H9 (cell line): ENCODE measurements at regions not wholly inside any gene's neighbourhood (a gene's known extent, or its start where the extent isn't known, plus 50 kb on each side); places are given as distances from the start of the nearest gene placed in this dataset.

Experiments used
- DNase-seq: peaks from one replicate; pipeline ENCODE4 v3.0.0-alpha.2; 2017
- H2AFZ ChIP-seq: one replicate; pipeline ENCODE4 v1.6.1; 2013; ENCODE audit warnings: mild to moderate bottlenecking, low read length, control low read depth, moderate library complexity
- H2AK5ac ChIP-seq: 2 replicates; pipeline ENCODE4 v1.6.1; 2013; ENCODE audit warnings: low read length, control low read depth, mixed read lengths; ENCODE audit not compliant: insufficient read length
- H2BK120ac ChIP-seq: one replicate; pipeline ENCODE4 v1.6.1; 2013; ENCODE audit warnings: low read depth, mild to moderate bottlenecking, low read length, control low read depth, inconsistent platforms; ENCODE audit not compliant: poor library complexity, severe bottlenecking
- H2BK12ac ChIP-seq: 2 replicates; pipeline ENCODE4 v1.6.1; 2013; ENCODE audit warnings: low read length, control low read depth, mixed read lengths, low read depth; ENCODE audit not compliant: insufficient read length
- H2BK15ac ChIP-seq: 2 replicates; pipeline ENCODE4 v1.6.1; 2013; ENCODE audit warnings: low read depth, low read length, control low read depth
- H2BK20ac ChIP-seq: one replicate; pipeline ENCODE4 v1.6.1; 2013; ENCODE audit warnings: low read depth, mild to moderate bottlenecking, low read length, control low read depth, inconsistent platforms; ENCODE audit not compliant: poor library complexity, severe bottlenecking
- H2BK5ac ChIP-seq: 2 replicates; pipeline ENCODE4 v1.6.1; 2013; ENCODE audit warnings: low read length, control low read depth, mixed read lengths; ENCODE audit not compliant: insufficient read length
- H3K14ac ChIP-seq: 2 replicates; pipeline ENCODE4 v1.6.1; 2013; ENCODE audit warnings: low read length, control low read depth; ENCODE audit not compliant: insufficient read depth
- H3K18ac ChIP-seq: 2 replicates; pipeline ENCODE4 v1.6.1; 2013; ENCODE audit warnings: low read depth, mild to moderate bottlenecking, mixed read lengths, low read length, control low read depth; ENCODE audit not compliant: insufficient read length
- H3K23ac ChIP-seq: 2 replicates; pipeline ENCODE4 v1.6.1; 2013; ENCODE audit warnings: low read length, control low read depth, mixed read lengths, low read depth; ENCODE audit not compliant: insufficient read length
- H3K23me2 ChIP-seq: 2 replicates; pipeline ENCODE4 v1.6.1; 2013; ENCODE audit warnings: low read depth, mild to moderate bottlenecking, mixed read lengths, low read length, control low read depth; ENCODE audit not compliant: insufficient read length, poor library complexity, severe bottlenecking
- H3K27ac ChIP-seq: 2 replicates; pipeline ENCODE4 v1.5.1; 2013; ENCODE audit warnings: low read length, control low read depth, mixed read lengths, low read depth; ENCODE audit not compliant: insufficient read length
- H3K27me3 ChIP-seq: 2 replicates; pipeline ENCODE4 v1.6.1; 2013; ENCODE audit warnings: low read length, control low read depth, inconsistent platforms; ENCODE audit not compliant: insufficient read depth
- H3K4ac ChIP-seq: 2 replicates; pipeline ENCODE4 v1.6.1; 2013; ENCODE audit warnings: low read depth, mild to moderate bottlenecking, control low read depth, inconsistent platforms, low read length, moderate library complexity
- H3K4me1 ChIP-seq: 2 replicates; pipeline ENCODE4 v1.6.1; 2013; ENCODE audit warnings: low read length, control low read depth, inconsistent platforms; ENCODE audit not compliant: insufficient read depth
- H3K4me2 ChIP-seq: 2 replicates; pipeline ENCODE4 v1.6.1; 2013; ENCODE audit warnings: low read length, control low read depth, mixed read lengths; ENCODE audit not compliant: insufficient read length, insufficient read depth
- H3K56ac ChIP-seq: 2 replicates; pipeline ENCODE4 v1.6.1; 2013; ENCODE audit warnings: low read depth, mild to moderate bottlenecking, mixed read lengths, low read length, control low read depth; ENCODE audit not compliant: insufficient read length
- H3K79me1 ChIP-seq: 2 replicates; pipeline ENCODE4 v1.6.1; 2013; ENCODE audit warnings: low read depth, mild to moderate bottlenecking, moderate library complexity, low read length, control low read depth, inconsistent platforms; ENCODE audit not compliant: insufficient read depth, poor library complexity, severe bottlenecking
- H3K79me2 ChIP-seq: 2 replicates; pipeline ENCODE4 v1.6.1; 2013; ENCODE audit warnings: low read length, control low read depth, inconsistent platforms; ENCODE audit not compliant: insufficient read depth
- H3K9ac ChIP-seq: 2 replicates; pipeline ENCODE4 v1.6.1; 2013; ENCODE audit warnings: low read length, control low read depth, mixed read lengths; ENCODE audit not compliant: insufficient read length; ENCODE audit errors: extremely low read depth
- H3K9me3 ChIP-seq: one replicate; pipeline ENCODE4 v1.6.1; 2013; ENCODE audit warnings: low read depth, low read length, inconsistent platforms; ENCODE audit not compliant: control insufficient read depth
- H3T11ph ChIP-seq: one replicate; pipeline ENCODE4 v1.6.1; 2013; ENCODE audit warnings: mild to moderate bottlenecking, low read length, control low read depth, inconsistent platforms
- H4K20me1 ChIP-seq: one replicate; pipeline ENCODE4 v1.6.1; 2013; ENCODE audit not compliant: control insufficient read depth, insufficient read length, insufficient read depth
- H4K5ac ChIP-seq: 2 replicates; pipeline ENCODE4 v1.6.1; 2013; ENCODE audit warnings: low read depth, mild to moderate bottlenecking, mixed read lengths, low read length, control low read depth; ENCODE audit not compliant: insufficient read length
- H4K8ac ChIP-seq: replicated peaks from 2 replicates; pipeline ENCODE4 v1.6.1; 2013; ENCODE audit warnings: low read length, control low read depth, mixed read lengths, low read depth; ENCODE audit not compliant: insufficient read length
- H4K91ac ChIP-seq: 2 replicates; pipeline ENCODE4 v1.6.1; 2013; ENCODE audit warnings: low read depth, mild to moderate bottlenecking, moderate library complexity, mixed read lengths, low read length, control low read depth; ENCODE audit not compliant: insufficient read length
- H3K27ac Mint-ChIP-seq, 3 experiments: 2 replicates in 2 of 3; 3 replicates in 1 of 3; pipeline ENCODE4 v1.8.0; 2020 to 2021; ENCODE audit warnings: mixed read lengths in 3 of 3, mild to moderate bottlenecking in 1 of 3, moderate library complexity in 1 of 3
- H3K27me3 Mint-ChIP-seq: 2 replicates; pipeline ENCODE4 v1.8.0; 2021; ENCODE audit warnings: low read depth, mild to moderate bottlenecking, moderate library complexity, mixed read lengths
- H3K36me3 Mint-ChIP-seq, 3 experiments: 2 replicates in 2 of 3; 3 replicates in 1 of 3; pipeline ENCODE4 v1.8.0; 2020 to 2021; ENCODE audit warnings: low read depth in 3 of 3, mixed read lengths in 3 of 3; ENCODE audit not compliant: insufficient read depth in 1 of 3
- H3K4me1 Mint-ChIP-seq, 2 experiments: 2 replicates each; pipeline ENCODE4 v1.8.0; 2020; ENCODE audit warnings: mixed read lengths in 2 of 2
- H3K4me3 Mint-ChIP-seq, 2 experiments: 2 replicates in 1 of 2; 3 replicates in 1 of 2; pipeline ENCODE4 v1.8.0; 2020 to 2021; ENCODE audit warnings: mild to moderate bottlenecking in 2 of 2, mixed read lengths in 2 of 2, moderate library complexity in 1 of 2
- H3K9me3 Mint-ChIP-seq, 2 experiments: 2 replicates in 1 of 2; 3 replicates in 1 of 2; pipeline ENCODE4 v1.8.0; 2020; ENCODE audit warnings: mild to moderate bottlenecking in 2 of 2, mixed read lengths in 2 of 2, moderate library complexity in 1 of 2
- WGBS: extraction: QIAGEN DNeasy Blood & Tissue Kit; methylation state at CpG from one replicate; pipeline ENCODE4 v1.1.7; 2013; ENCODE audit warnings: missing lambda C conversion rate, low lambda C conversion rate, mixed read lengths; ENCODE audit not compliant: insufficient read length; ENCODE audit errors: extremely low coverage; 5-methylcytosine and 5-hydroxymethylcytosine counted together
- TF ChIP-seq, protein P1 (sequence below): fragments of 200-600 bp; sonication (generic); conservative IDR thresholded peaks from 3 replicates; pipeline ENCODE4 v1.8.0; 2021; ENCODE audit warnings: antibody characterized with exemption, mild to moderate bottlenecking

DNA sequence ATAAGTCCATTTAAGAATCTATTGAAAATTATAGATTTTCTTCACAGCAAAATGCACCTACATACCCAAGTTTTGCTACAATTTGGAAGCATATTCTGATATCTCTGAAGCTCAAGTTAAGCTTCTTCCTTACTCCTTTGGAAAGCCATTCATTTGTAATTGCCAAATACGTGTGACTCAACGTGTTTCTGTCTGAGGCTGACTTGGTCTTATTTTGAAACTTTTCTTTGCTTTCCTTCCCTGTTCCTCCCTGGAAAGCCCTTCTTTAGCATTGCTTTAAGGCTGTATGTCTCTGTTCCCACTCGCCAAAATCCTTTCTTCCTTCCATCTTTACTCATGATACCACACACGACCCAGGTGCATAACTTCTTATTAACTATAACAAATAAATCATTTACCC is 232.0 kb downstream of the ZBBX start:
- TF ChIP-seq, protein P1, sequence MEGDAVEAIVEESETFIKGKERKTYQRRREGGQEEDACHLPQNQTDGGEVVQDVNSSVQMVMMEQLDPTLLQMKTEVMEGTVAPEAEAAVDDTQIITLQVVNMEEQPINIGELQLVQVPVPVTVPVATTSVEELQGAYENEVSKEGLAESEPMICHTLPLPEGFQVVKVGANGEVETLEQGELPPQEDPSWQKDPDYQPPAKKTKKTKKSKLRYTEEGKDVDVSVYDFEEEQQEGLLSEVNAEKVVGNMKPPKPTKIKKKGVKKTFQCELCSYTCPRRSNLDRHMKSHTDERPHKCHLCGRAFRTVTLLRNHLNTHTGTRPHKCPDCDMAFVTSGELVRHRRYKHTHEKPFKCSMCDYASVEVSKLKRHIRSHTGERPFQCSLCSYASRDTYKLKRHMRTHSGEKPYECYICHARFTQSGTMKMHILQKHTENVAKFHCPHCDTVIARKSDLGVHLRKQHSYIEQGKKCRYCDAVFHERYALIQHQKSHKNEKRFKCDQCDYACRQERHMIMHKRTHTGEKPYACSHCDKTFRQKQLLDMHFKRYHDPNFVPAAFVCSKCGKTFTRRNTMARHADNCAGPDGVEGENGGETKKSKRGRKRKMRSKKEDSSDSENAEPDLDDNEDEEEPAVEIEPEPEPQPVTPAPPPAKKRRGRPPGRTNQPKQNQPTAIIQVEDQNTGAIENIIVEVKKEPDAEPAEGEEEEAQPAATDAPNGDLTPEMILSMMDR: no peak
- no peak overlapping the region for H3K9ac ChIP-seq
- no peak overlapping the region for H2BK12ac ChIP-seq
- Mint-ChIP-seq H3K27me3 (no peaks in the 10 kb centered on the region), H3K4me3 (no peak overlapping the region), H3K9me3 (no peaks in the 10 kb centered on the region), H3K4me1 (peaks cover 0 to 4% of the 10 kb centered on the region in 2 experiments; a peak in 3 of 4 replicates), H3K27ac (peak overlapping the region in 1 of 3 experiments; percentile 33; a peak in 1 of 7 replicates), H3K36me3 (no peaks in the 10 kb centered on the region)
- H2AFZ ChIP-seq: no peak overlapping the region
- H3T11ph ChIP-seq: no peak overlapping the region
- H4K5ac ChIP-seq: no peak overlapping the region
- no peak overlapping the region for H2AK5ac ChIP-seq
- no peak overlapping the region for H3K14ac ChIP-seq
- H3K4ac ChIP-seq: no peak overlapping the region
- H2BK20ac ChIP-seq: no peak overlapping the region
- H3K79me2 ChIP-seq: no peaks in the 10 kb centered on the region
- H3K23me2 ChIP-seq: no peaks in the 10 kb centered on the region
- H2BK5ac ChIP-seq: no peak overlapping the region
- no peak overlapping the region for H3K56ac ChIP-seq
- no peak overlapping the region for H3K27ac ChIP-seq
- WGBS: 100% methylated on average over 1 of the region's 4 CpGs
- no peaks in the 10 kb centered on the region for H3K9me3 ChIP-seq
- H4K91ac ChIP-seq: no peak overlapping the region
- H4K20me1 ChIP-seq: no peaks in the 10 kb centered on the region
- no peaks in the 10 kb centered on the region for H3K27me3 ChIP-seq
- no peak overlapping the region for H3K23ac ChIP-seq
- H4K8ac ChIP-seq: no peak overlapping the region
- H2BK15ac ChIP-seq: no peak overlapping the region
- DNase-seq: no peak
- H3K18ac ChIP-seq: no peak overlapping the region
- H3K4me1 ChIP-seq: no peaks in the 10 kb centered on the region
- H3K79me1 ChIP-seq: no peaks in the 10 kb centered on the region
- no peak overlapping the region for H3K4me2 ChIP-seq
- H2BK120ac ChIP-seq: no peak overlapping the region
